NCI-H146 treated with DMSO at 0.1 percent for 48 hours (cell line): ENCODE measurements at regions not wholly inside any gene's neighbourhood (a gene's known extent, or its start where the extent isn't known, plus 50 kb on each side); places are given as distances from the start of the nearest gene placed in this dataset.
"Not testable (repeated sequence)": the region's sequence is repeated elsewhere in the genome, so short reads cannot be mapped to it uniquely, and the experiment has no call there.

Experiments used
- DNase-seq: peaks from one replicate; lab custom pipeline; 2025; ENCODE audit not compliant: unreplicated experiment; lab: John Stamatoyannopoulos, UW

DNA sequence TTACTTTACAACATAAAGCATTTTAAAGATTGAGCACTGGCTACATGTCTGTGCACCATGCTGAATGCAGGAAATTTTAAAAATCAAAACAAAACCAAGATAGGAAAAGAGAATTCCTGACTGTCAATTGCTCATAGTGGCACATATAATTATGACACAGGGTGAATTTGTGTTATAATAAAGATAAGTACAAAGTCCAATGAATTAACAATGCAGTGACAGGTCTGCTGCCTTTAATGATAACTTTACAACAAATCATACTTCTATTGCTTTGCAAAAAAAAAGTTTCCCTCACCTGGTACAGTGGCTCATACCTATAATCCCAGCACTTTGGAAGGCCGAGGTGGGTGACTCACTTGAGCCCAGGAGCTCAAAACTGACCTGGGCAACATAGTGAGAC, 93.8 kb upstream of the OSBPL8 start:
- no peak for DNase-seq

DNA sequence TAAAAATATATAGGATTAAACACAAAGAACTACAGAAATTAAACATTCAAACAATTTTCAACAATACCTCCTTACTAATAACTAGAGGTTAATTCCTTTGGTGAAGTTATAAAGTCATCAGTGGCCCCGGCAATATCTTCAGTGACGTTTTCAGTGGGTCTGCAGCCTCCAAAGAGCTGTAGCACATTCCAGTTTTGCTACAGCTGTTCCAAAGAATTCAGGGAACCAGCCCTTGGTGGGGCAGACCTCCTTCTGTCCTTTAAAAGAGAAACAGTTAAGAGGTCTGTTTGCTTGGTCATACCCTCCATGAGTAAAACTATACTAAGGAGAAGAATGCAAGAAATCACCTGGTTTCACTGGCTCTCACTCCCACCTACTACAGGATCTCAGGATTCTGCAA, 99.2 kb upstream of the ZDHHC17 start:
- no peak for DNase-seq

DNA sequence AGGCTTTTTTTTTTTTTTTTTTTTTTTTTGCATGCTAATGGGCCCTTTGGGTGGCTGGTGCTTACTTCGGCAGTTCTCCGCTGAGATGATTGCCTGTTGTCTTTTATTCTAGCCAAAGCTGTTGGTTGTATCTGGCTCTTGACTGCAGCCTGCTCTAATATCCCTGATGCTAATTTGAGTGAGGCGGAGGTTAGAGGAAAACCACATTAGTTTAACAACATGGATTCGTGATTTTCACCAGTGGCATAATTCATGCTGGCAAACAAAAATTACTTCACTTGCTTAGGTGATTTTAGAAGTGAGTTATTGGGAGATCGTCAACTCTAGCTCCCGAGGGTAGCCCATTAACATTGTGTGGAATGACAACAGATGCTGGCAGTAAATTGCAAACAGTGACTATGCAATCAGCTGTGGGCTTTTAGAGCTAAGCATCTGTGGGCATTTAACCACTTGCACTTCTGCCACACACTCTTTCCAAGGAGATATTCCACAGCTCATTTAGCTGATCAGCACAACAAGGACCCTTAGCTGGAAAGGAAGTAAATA, 97.6 kb upstream of the ZDHHC17 start:
- no peak for DNase-seq

DNA sequence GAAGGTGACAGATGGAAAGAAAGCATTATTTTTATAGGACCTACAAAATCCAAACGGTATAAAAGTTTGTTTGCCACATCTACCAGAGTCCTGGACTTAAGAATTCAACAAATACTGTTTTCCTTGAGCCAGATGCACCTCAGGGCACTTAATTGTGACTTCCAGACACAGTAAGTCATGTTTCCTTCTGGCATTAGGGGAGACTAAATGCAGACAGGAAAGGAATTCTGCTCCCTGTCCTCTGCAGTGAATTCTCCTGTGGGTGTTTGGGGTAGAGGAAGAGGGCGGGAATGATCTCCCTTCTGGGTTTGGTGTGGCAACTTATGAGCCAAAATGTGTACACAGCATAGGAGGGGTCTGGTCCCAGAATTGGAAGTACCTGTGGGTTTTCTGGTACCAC, 93.9 kb upstream of the ZDHHC17 start:
- DNase-seq, result no peak

DNA sequence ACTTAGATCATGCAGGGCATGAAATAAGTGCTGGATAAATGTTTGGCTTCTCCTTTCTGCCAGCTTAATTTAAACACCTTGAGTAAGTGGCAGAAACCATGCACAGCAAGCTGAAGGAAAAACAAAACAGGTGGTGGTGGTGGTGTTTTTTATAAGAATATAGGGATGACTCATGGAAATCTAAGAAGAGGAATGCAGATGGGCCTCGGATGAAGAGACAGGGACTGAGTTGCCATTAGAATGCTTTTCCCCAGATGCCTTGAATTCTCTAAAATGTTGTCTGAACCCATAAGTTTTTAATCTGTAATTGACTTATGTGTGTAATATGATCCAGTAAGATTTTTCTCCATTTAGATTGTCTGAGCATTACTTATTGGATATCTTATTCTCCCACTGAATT, 93.1 kb upstream of the ZDHHC17 start:
- no peak for DNase-seq

DNA sequence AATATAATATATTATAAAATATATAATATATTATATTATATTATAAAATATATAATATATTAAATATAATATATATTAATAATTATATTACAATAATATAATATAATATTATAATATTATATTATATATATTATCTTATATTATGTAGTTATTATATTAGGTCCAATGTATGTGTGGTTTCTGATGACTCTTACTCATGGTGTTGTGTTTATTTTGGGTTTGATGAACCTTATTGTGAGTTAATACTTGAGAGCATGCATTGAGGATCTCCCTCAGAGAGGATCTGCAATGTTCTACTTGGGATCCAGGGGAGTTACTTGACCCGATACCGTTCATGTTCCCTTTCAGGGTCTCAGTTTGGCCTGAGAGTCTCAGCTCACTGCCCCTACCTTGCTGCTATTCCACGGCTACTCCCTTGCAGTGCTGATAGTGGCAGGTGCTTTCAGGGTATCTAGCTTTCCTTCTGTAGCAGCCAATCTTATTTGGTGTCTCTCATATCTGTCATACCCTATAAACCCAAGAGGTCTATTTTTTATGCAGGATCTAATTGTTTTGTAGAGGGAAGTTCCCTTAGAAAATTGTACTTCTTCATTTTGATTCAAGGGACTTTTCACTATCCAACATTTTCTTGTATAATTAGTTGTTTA, 89.1 kb upstream of the ZDHHC17 start:
- DNase-seq, result no peak

DNA sequence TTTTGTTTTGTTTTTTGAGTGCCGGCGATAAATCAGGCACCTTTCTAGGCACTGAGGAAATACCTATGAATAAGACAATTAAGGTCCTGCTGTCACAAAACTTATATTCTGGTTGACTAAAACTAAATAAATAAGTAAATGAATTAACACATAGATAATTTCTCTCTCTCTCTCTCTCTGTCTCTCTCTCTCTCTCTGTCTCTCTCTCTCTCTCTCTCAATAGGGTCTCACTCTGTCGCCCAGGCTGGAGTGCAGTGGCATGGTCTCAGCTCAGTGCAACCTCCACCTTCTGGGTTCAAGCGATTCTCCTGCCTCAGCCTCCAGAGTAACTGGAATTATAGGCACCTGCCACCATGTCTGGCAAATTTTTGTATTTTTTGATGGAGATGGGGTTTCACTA, 87.7 kb upstream of the ZDHHC17 start:
- not testable (repeated sequence) for DNase-seq

DNA sequence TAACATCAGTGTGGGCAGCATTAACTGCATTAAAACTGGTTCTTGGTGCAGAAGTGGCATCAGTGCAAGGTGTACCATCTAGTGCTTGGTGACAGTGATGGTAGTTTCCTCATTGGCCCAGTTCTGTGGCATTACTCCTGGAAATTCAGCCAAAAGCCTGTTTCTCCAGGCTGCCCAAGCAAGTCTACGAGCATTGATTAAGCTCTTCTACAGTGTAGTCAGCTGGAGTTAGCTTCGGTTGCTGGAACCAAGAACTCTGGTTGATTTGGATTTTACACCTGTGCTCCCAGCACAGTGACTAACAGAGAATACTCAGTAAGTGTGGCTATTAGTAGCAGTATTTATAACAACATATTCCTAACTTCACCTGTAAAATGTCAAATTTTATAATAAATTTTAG, 84.9 kb upstream of the ZDHHC17 start:
- DNase-seq, result no peak

DNA sequence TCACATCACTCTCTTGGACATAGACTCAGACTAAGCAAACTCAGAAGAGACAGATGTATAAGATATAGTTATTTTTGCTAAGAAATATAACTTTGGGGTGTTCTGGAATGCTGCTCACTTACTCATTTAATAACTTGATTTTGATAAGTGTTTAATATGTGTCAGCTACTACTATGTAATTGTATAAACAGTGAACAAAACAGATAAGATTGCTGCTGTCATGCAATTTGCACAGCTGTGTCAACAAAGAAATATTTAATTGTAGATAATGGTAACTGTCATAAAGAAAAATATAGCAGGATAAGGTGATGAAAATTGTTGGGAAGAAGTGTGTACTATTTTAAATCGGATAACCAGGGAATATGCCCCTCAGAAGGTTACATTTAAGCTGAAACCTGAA, 84.1 kb upstream of the ZDHHC17 start:
- peak; percentile 39 for DNase-seq

DNA sequence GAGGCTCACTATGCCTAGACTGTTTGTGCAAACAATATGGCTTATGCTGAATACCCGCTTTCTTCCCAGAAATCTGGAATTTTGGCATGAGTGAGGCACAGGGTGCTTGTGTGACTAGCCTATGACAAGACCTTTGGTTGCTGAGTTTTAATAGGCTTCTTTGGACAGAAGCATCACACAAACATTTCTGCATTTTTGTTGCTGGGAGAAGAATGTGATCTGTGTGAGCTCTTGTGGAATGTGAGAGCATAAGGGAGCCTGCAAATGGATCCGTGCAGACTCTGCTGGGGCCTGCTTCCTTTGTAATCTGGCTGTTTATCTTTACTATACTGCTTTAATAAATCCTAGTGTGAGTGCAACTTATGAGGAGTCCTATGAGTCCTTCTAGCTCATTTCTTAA, 83.0 kb upstream of the ZDHHC17 start:
- DNase-seq, result no peak

DNA sequence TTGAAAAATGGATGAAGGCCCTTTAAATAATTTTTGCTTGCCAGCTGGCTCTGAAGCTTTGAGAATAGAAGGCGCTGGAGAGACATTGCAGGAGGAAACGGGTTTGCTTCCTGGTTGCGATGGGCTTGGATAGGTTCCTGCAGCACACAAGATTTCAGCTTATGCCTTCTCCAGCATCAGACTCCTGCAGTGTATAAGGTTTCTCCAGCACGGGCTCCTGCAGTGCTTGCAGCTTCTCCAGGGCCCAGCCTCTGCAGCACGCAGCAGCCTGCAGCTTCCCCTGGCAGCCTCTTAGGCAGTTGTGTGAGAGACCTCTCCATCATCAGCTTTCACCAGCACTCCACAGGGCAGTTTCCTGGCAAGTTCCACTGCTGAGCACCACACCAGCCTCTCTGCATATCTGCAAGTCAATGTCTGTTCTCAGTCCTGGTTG, 78.7 kb upstream of the ZDHHC17 start:
- peak; percentile 17 for DNase-seq

DNA sequence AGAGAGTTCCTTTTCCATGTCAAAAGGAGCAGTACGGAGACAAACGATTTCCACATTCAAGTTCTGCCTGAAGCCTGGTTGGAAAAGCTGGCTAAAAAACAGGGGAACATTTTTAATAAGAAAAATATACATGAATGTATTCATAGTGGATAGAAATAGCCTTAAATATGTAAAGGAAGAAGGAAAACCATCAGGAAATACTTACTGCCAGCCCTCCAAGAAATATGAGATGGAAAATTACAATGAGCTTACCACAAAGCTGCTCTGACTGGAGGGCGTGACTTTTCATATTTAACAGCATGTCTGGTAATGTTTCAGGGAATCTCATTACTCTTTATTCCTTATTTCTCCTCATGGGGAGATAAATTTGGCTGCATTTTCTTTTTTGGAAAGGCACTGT, 75.9 kb upstream of the ZDHHC17 start:
- no peak for DNase-seq

DNA sequence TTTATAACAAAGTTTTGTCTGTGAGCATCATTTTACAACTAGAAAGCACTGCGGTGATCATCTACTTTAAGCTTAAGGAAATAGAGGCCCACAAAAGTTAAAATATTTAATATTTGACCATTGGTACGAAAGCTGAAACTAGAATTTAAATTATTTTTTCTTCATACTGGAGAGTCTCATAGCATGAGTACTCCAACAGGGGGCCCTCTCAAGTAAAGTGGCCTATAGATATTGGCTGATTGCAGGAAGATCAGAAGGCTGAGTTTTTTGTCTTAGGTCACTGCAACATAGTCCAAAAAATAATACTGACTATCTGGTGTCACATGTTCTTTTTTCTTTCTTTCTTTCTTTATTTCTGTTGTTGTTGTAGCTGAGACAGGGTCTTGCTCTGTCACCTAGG, 75.3 kb upstream of the ZDHHC17 start:
- no peak for DNase-seq

DNA sequence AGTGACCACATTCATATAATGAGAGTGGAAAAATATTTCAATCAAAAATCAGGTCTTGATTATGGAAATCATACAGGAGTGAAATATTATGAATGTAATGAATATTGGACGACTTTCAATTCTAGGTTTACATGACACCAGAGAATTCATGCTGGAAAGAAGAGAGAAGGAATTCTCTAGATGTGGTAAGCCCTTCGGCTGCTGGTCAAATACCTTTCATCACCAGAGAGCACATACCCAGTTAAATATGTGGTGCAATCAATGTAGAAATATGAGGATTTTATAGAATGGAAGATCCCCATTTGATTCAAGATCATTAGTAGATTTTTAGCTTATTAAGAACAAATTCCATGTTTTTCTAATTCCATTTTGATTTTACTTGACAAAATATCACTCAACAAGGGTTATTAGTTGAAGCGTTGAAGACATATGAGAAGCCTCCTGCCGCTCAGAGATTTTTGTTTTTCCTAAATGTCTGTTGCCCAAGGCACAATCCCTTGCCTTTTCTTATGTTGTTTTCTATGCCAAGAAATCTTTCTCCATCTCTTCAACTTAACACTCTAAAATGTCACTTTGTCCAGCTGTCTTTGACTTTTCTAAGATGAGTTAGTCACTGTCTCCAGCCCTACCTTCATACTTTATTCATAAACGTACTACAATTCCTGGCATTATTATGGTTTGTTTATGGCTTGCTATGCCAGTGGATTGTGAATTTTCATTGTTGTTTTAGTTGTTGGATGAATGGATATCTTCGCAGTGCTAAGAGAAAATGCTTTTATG, 72.8 kb upstream of the ZDHHC17 start:
- no peak for DNase-seq

DNA sequence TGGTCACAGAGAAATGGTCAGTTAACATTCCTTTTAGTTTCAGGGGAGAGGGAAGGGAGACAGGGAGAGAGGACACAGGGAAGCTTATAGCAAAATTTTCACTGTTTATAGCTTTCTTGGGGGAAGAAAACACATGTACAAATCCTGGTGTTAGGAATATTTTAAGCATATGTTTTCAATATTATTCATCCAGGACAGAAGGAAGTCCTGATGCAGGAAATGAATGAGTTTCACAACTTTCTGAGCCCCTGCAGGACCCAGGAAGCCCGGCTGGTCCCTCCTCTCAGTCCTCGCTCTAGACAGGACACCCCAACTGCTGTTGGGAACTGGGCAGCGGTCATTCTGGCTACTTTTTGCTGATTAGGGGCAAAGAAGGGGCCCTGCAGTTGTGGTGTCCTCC, 71.1 kb upstream of the ZDHHC17 start:
- DNase-seq, result no peak

DNA sequence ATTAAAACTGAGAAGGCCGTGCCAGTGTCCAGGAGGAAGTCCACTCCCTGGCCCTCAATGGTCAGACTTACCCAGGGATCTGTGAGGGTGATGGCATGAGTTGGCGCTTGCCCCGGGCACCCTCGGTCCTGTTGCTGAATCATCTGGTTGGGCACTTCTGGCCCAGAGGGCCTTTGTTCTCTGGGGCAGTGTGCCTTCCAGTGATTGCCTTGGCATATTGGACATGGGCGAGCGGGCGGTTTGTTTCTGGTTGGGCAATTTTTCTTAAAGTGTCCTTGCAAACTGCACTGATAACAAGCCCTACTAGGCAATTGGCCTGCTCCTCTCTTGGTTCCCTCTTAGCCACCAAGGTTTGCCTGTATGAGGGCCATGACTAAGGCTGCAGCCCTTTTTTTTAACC, 69.5 kb upstream of the ZDHHC17 start:
- no peak for DNase-seq

DNA sequence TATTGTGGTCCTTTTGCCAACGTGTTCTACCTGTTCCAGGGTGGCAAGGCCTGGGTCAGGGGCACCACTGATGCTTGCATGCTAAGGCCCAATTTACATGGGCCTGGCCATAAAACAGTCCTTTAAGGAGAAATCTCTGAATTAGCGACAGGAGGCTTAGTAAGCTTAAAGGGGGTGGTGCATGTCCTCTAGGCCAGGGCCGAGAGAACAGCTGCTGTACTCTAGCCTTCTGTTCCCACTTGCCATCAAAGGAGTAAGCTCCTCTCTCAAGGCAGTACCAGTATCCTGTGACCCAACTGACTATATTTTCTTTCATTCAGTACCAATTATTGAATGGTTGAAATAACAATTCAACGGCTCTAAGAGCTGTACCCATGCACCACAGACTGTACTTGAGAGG, 67.7 kb upstream of the ZDHHC17 start:
- no peak for DNase-seq

DNA sequence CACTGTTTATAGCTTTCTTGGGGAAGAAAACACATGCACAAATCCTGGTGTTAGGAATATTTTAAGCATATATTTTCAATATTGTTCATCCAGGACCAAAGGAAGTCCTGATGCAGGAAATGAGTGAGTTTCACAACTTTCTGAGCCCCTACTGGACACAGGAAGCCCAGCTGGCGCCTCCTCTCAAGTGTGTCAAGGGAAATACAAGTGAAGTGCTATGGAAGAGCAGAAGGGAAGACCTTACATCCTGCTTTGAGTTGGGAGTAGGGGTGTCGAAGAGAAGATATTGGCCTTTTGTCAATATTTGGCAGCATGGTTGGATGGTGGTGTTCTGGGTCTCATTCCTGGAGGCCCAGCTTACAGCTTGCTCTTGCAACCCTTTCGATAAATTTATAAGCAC, 66.1 kb upstream of the ZDHHC17 start:
- no peak for DNase-seq

DNA sequence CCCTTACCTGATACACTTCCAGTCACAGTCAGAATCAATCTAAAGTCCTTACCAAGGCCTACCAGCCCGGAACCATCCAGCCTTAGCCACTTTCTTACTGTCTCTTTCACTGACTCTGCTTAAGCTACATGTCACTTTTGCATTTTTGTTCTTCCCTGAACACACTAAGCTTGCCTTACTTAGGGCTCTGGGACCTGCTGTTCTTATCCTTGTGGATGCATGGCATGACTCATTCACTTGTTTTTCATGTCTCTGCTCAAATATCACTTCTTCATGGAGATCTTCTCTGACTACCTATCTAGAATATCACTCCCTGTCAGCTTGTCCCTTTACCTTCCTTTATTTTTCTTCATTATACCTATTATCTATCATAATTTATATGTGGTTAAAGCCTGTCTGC, 65.6 kb upstream of the ZDHHC17 start:
- no peak for DNase-seq

DNA sequence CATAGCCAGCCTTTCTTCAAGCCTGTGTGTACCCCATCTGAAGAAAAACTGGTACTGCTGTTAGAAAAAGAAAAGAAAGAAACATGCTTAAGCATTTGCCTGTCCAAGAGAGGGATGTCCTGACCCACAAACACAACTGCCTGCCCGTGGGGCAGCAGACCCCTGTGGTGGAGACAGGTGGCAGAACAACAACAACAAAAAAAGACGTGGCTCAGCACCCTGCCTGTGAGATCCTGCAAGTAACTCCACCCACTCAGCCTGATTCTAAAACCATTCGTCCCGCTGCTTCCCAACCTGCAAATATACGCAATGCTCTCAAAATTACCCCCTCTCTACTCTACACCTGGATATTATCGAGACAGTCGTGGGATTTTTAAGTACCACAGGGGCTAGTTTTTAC, 64.9 kb upstream of the ZDHHC17 start:
- DNase-seq, result peak; percentile 65

DNA sequence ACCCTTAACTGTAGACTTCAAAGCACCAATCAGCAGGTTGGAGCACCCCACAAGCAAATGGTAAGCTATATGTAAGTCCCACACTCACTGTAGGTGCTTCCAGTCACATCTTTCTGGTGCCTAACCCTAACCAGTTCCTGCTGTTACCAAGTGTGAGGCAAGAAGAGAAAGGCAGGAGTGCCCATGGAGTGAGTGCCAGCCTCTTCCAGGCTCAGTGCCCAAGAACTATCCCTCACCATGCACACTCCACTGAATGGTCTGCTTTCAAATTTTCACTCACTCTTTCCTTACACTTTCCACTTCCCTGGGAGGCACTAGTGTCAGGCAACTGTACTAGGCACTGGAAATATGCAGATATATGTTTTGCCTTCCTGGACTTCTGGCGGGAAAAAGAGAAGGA, 62.2 kb upstream of the ZDHHC17 start:
- DNase-seq, result no peak

DNA sequence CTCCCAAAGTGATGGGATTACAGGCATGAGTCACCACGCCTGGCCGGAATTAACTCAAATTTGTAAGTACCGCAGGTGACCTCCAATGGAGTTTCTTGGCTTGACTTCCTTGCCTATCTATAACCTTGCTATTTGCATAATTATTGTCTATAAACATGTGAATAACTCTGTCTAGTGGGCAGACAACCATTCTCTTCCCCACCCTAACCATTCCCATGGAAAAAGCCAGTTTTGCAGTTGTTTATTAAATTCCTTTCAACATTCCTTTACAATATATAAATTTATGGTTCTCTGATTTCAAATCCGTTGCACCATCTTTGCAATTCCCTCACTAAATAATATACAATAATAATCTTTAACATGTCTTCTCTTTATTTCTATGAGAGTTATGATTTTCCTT, 61.0 kb upstream of the ZDHHC17 start:
- DNase-seq, result no peak

DNA sequence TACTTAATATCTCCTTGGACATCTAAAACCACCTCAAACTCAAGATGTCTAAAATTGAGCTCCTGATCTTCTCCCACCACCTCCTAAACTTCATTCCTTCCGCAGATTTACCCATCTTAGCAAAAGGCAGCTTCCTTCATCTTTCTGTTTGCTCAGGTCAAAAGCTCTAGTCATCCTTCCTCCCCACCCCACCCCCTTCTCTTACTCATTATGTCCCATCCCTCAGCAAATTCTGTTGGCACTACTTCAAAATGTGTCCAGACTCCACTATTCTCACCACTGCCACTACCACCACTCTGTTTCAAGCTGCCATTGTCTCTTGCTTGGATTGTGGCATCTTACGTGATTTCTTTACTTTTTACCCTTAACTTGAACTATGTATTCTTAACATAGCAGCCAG, 59.2 kb upstream of the ZDHHC17 start:
- no peak for DNase-seq
